H1 (cell line): ENCODE measurements at regions not wholly inside any gene's neighbourhood (a gene's known extent, or its start where the extent isn't known, plus 50 kb on each side); places are given as distances from the start of the nearest gene placed in this dataset.

Experiments
- CTCF ChIA-PET: fragments of 300-600 bp; sonication (Branson Sonifier 250); formaldehyde crosslinking; loops from one replicate; lab custom pipeline; 2021; ENCODE audit not compliant: partially characterized antibody; lab: Charles Lee
- POLR2A ChIA-PET: fragments of 300-600 bp; sonication (Branson Sonifier 250); formaldehyde crosslinking; loops from one replicate; lab custom pipeline; 2021; ENCODE audit warnings: inconsistent platforms; ENCODE audit not compliant: partially characterized antibody; lab: Charles Lee
- DNase-seq, 2 experiments: peaks; one replicate each; pipeline versions ENCODE4 v3.0.0 to v3.0.0-alpha.2; 2010 to 2022; ENCODE audit warnings: low spot score in 2 of 2, low read depth in 1 of 2, mixed read lengths in 1 of 2
- FAIRE-seq: peaks from 2 replicates; lab custom pipeline; 2011; peaks lifted over from hg19 to GRCh38; lab: Jason Lieb, UNC
- H2AFZ ChIP-seq: 2 replicates; pipeline ENCODE4 v1.8.1; 2012; ENCODE audit warnings: low read length, inconsistent platforms
- H2AK5ac ChIP-seq: 2 replicates; pipeline ENCODE4 v1.6.1; 2013; ENCODE audit warnings: low read depth, low read length
- H2BK120ac ChIP-seq: replicated peaks from 2 replicates; pipeline ENCODE3; 2013; ENCODE audit warnings: low read depth, low read length, inconsistent platforms
- H2BK12ac ChIP-seq: 2 replicates; pipeline ENCODE4 v1.6.1; 2013; ENCODE audit warnings: low read depth, low read length
- H2BK15ac ChIP-seq: 2 replicates; pipeline ENCODE4 v1.6.1; 2013; ENCODE audit warnings: low read length
- H2BK20ac ChIP-seq: 2 replicates; pipeline ENCODE4 v1.6.1; 2013; ENCODE audit warnings: low read length
- H2BK5ac ChIP-seq: 2 replicates; pipeline ENCODE4 v1.6.1; 2013; ENCODE audit warnings: low read depth, low read length
- H3K14ac ChIP-seq: 2 replicates; pipeline ENCODE4 v1.6.1; 2013; ENCODE audit warnings: inconsistent platforms; ENCODE audit not compliant: insufficient read length
- H3K18ac ChIP-seq: 2 replicates; pipeline ENCODE4 v1.6.1; 2013; ENCODE audit warnings: low read length; ENCODE audit errors: extremely low read depth
- H3K23ac ChIP-seq: 2 replicates; pipeline ENCODE4 v1.6.1; 2013; ENCODE audit warnings: inconsistent platforms; ENCODE audit not compliant: insufficient read length
- H3K23me2 ChIP-seq: 2 replicates; pipeline ENCODE4 v1.6.1; 2013; ENCODE audit warnings: low read depth, low read length
- H3K27ac ChIP-seq: 2 replicates; pipeline ENCODE4 v1.6.1; 2011; ENCODE audit warnings: low read depth, low read length, inconsistent platforms
- H3K27me3 ChIP-seq, 4 experiments: replicated peaks in 1 of 4; 1 replicate in 1 of 4; 2 replicates in 3 of 4; pipeline versions ENCODE4 v1.6.1 to v1.8.1; 2011 to 2013; ENCODE audit warnings: low read length in 3 of 4, mild to moderate bottlenecking in 3 of 4, inconsistent platforms in 2 of 4, mixed read lengths in 2 of 4, moderate library complexity in 1 of 4; ENCODE audit not compliant: control insufficient read depth in 3 of 4, insufficient read depth in 3 of 4; ENCODE audit errors: extremely low read depth in 1 of 4
- H3K36me3 ChIP-seq, 4 experiments: 2 replicates each; pipeline versions ENCODE4 v1.6.1 to v1.8.1; 2011 to 2013; ENCODE audit warnings: mild to moderate bottlenecking in 4 of 4, low read length in 3 of 4, moderate library complexity in 2 of 4, control low read depth in 1 of 4, inconsistent platforms in 1 of 4; ENCODE audit not compliant: insufficient read depth in 4 of 4, control insufficient read depth in 2 of 4
- H3K4ac ChIP-seq: replicated peaks from 2 replicates; pipeline ENCODE3; 2013; ENCODE audit warnings: low read length, low read depth, mixed read lengths, inconsistent platforms; ENCODE audit not compliant: insufficient read length
- H3K4me1 ChIP-seq, 4 experiments: replicated peaks in 1 of 4; 1 replicate in 1 of 4; 2 replicates in 3 of 4; pipeline versions ENCODE4 v1.6.1 to v1.8.1; 2011 to 2013; ENCODE audit warnings: low read length in 3 of 4, inconsistent platforms in 2 of 4, mixed read lengths in 1 of 4; ENCODE audit not compliant: insufficient read depth in 4 of 4, control insufficient read depth in 3 of 4
- H3K4me2 ChIP-seq, 2 experiments: 2 replicates each; pipeline versions ENCODE4 v1.6.1 to v1.8.1; 2011 to 2013; ENCODE audit warnings: low read depth in 2 of 2, low read length in 2 of 2, control low read depth in 1 of 2, inconsistent platforms in 1 of 2, mild to moderate bottlenecking in 1 of 2; ENCODE audit not compliant: insufficient read depth in 1 of 2
- H3K4me3 ChIP-seq, 4 experiments: fragments of 200-600, 300-600 bp in 1 of 4; sonication (generic), shearing (Covaris generic), sonication (Bioruptor Twin) in 1 of 4; 2 replicates each; pipeline versions ENCODE4 v1.5.1 to v1.8.1; 2011 to 2016; ENCODE audit warnings: low read length in 4 of 4, low read depth in 3 of 4, control low read depth in 2 of 4, inconsistent platforms in 2 of 4, mild to moderate bottlenecking in 2 of 4, mixed read lengths in 1 of 4, moderate library complexity in 1 of 4; ENCODE audit not compliant: insufficient read depth in 2 of 4; ENCODE audit errors: extremely low read depth in 1 of 4
- H3K56ac ChIP-seq: replicated peaks from 2 replicates; pipeline ENCODE3; 2013; ENCODE audit warnings: low read depth, mild to moderate bottlenecking, mixed read lengths, low read length, inconsistent platforms; ENCODE audit not compliant: insufficient read length
- H3K79me1 ChIP-seq: 2 replicates; pipeline ENCODE4 v1.6.1; 2013; ENCODE audit warnings: low read depth, low read length, control low read depth
- H3K79me2 ChIP-seq, 2 experiments: 2 replicates each; pipeline versions ENCODE4 v1.6.1 to v1.8.1; 2012 to 2013; ENCODE audit warnings: low read length in 2 of 2, mild to moderate bottlenecking in 2 of 2, inconsistent platforms in 1 of 2; ENCODE audit not compliant: insufficient read depth in 2 of 2, control insufficient read depth in 1 of 2
- H3K9ac ChIP-seq, 4 experiments: replicated peaks in 1 of 4; 1 replicate in 1 of 4; 2 replicates in 3 of 4; pipeline versions ENCODE4 v1.6.1 to v1.8.1; 2011 to 2013; ENCODE audit warnings: low read depth in 3 of 4, low read length in 3 of 4, control low read depth in 2 of 4, mild to moderate bottlenecking in 2 of 4, moderate library complexity in 2 of 4, inconsistent platforms in 1 of 4; ENCODE audit errors: extremely low read depth in 1 of 4
- H3K9me3 ChIP-seq, 2 experiments: 2 replicates each; pipeline versions ENCODE4 v1.6.1 to v1.8.1; 2012 to 2013; ENCODE audit warnings: mild to moderate bottlenecking in 2 of 2, moderate library complexity in 2 of 2, control low read depth in 1 of 2, inconsistent platforms in 1 of 2, low read depth in 1 of 2, low read length in 1 of 2, mixed read lengths in 1 of 2; ENCODE audit not compliant: insufficient read depth in 2 of 2
- H4K20me1 ChIP-seq, 2 experiments: replicated peaks in 1 of 2; 2 replicates each; pipeline versions ENCODE3 to v1.8.1; 2011 to 2013; ENCODE audit warnings: inconsistent platforms in 2 of 2, low read length in 2 of 2, mild to moderate bottlenecking in 1 of 2; ENCODE audit not compliant: insufficient read depth in 2 of 2, control insufficient read depth in 1 of 2
- H4K5ac ChIP-seq: 2 replicates; pipeline ENCODE4 v1.6.1; 2013; ENCODE audit warnings: low read length, low read depth, mixed read lengths, inconsistent platforms; ENCODE audit not compliant: insufficient read length
- H4K8ac ChIP-seq: 2 replicates; pipeline ENCODE4 v1.8.0; 2013; ENCODE audit warnings: mild to moderate bottlenecking, moderate library complexity, low read length, inconsistent platforms; ENCODE audit not compliant: insufficient read depth; ENCODE audit errors: extremely low read depth
- H4K91ac ChIP-seq: replicated peaks from 2 replicates; pipeline ENCODE3; 2013; ENCODE audit warnings: low read length, mixed read lengths, inconsistent platforms; ENCODE audit not compliant: insufficient read length
- EGR1 ChIP-seq: IDR thresholded peaks from 2 replicates; pipeline ENCODE4 v1.6.1; 2011; ENCODE audit warnings: low read depth, low read length, borderline replicate concordance
- SAP30 ChIP-seq: fragments of 300-600 bp; sonication (generic); IDR thresholded peaks from 2 replicates; pipeline ENCODE4 v1.7.1; 2012; ENCODE audit warnings: low read length, moderate library complexity, mild to moderate bottlenecking, inconsistent platforms; ENCODE audit not compliant: insufficient read depth, insufficient replicate concordance
- SP2 ChIP-seq: IDR thresholded peaks from 2 replicates; pipeline ENCODE4 v1.6.1; 2012; ENCODE audit warnings: mild to moderate bottlenecking, low read length, inconsistent platforms
- USF2 ChIP-seq: IDR thresholded peaks from 2 replicates; pipeline ENCODE4 v1.6.1; 2011; ENCODE audit warnings: low read length, improper control_type of control experiment
- whole genome bisulfite sequencing, 2 experiments: shearing (Covaris generic) in 1 of 2; methylation state at CpG; one replicate each; pipeline versions ENCODE4 v1.1.6 to v1.1.7; 2013 to 2015; ENCODE audit warnings: low lambda C conversion rate in 2 of 2, mixed read lengths in 2 of 2, inconsistent platforms in 1 of 2, low coverage in 1 of 2, missing lambda C conversion rate in 1 of 2; ENCODE audit not compliant: insufficient replicate concordance in 2 of 2, insufficient coverage in 1 of 2, insufficient read length in 1 of 2; ENCODE audit errors: extremely low coverage in 1 of 2, missing lambda C conversion rate in 1 of 2; 5-methylcytosine and 5-hydroxymethylcytosine counted together

- WGBS, 2 experiments, result 95% methylated on average over 4 of the region's 4 CpGs; no CpG with 5 or more reads in 1 of the 2 experiments
- Histone ChIP-seq H3K23ac (no peak overlapping the region), H3K9ac (no peak overlapping the region), H3K14ac (no peak overlapping the region), H3K27me3 (no peaks in the 10 kb centered on the region), H4K5ac (no peak overlapping the region), H3K4ac (no peak overlapping the region), H3K4me1 (no peaks in the 10 kb centered on the region), H3K56ac (no peak overlapping the region), H2AFZ (no peak overlapping the region), H3K4me2 (no peak overlapping the region), H3K9me3 (peaks cover 4 to 6% of the 10 kb centered on the region in 2 experiments; a peak in 1 of 4 replicates), H2BK20ac (no peak overlapping the region), H3K79me1 (no peaks in the 10 kb centered on the region), H3K36me3 (no peaks in the 10 kb centered on the region), H4K20me1 (no peaks in the 10 kb centered on the region), H4K91ac (no peak overlapping the region), H3K4me3 (no peak overlapping the region), H4K8ac (no peak overlapping the region), H3K27ac (no peak overlapping the region), H3K18ac (no peak overlapping the region), H2BK15ac (no peak overlapping the region), H2AK5ac (no peak overlapping the region), H2BK120ac (no peak overlapping the region), H3K79me2 (no peaks in the 10 kb centered on the region), H3K23me2 (no peaks in the 10 kb centered on the region), H2BK12ac (no peak overlapping the region), H2BK5ac (no peak overlapping the region)
- no peak for FAIRE-seq
- TF ChIP-seq EGR1, result no peak
- TF ChIP-seq SP2, result no peak
- TF ChIP-seq SAP30, result no peak
- TF ChIP-seq USF2, result no peak
- ChIA-PET CTCF (interaction anchor here (0.9 to 1.0 kb wide), 3 partner anchors 9 to 34 kb away, joined by 3 to 4 read pairs (median 3); no protein-coding TSS in a partner anchor), POLR2A (no interaction called here)
- no peak for DNase-seq
Measured at GRCh38 chr12:25701290-25701689, 148.2 kb upstream of the LMNTD1 start.
